HG03442 (cell line): ENCODE measurements at regions not wholly inside any gene's neighbourhood (a gene's known extent, or its start where the extent isn't known, plus 50 kb on each side); places are given as distances from the start of the nearest gene placed in this dataset.

Experiments
- ATAC-seq: cut with Tn5 transposase; IDR thresholded peaks from one replicate; pipeline ENCODE4 v1.9.1; 2021; ENCODE audit warnings: mild to moderate bottlenecking, moderate library complexity; ENCODE audit not compliant: unreplicated experiment

DNA sequence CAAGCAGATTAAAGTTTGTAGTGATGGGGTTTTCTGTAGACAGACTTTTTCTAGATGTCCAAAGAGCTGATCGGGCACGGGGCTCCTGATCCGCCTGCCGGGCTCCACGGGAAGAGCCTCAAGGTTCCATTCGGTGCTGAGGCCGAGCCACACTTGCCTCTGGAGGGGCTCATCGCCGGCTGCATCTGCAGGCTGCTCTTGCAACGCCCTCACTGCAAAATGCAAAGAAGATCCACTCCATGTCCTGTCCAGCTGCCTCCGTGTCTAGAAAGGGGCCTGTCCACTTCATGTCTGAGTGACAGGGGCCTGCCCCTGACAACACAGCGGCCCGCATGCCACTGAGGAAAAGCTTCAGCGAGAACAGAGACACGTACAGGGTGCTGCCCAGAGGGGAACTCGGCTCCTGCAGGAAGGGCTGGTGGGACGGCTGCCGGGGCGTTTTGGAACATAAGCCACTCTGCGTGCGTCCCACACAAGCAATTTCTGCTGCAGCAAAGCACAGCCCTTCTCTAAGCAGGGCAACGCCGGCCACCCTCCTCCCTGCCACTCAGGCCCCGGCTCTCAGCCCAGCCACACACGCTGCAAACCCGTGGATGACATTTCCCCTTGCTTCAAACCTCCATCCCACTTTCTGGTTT lies 53.6 kb upstream of the CTDP1 start:
- ATAC-seq, result no peak

DNA sequence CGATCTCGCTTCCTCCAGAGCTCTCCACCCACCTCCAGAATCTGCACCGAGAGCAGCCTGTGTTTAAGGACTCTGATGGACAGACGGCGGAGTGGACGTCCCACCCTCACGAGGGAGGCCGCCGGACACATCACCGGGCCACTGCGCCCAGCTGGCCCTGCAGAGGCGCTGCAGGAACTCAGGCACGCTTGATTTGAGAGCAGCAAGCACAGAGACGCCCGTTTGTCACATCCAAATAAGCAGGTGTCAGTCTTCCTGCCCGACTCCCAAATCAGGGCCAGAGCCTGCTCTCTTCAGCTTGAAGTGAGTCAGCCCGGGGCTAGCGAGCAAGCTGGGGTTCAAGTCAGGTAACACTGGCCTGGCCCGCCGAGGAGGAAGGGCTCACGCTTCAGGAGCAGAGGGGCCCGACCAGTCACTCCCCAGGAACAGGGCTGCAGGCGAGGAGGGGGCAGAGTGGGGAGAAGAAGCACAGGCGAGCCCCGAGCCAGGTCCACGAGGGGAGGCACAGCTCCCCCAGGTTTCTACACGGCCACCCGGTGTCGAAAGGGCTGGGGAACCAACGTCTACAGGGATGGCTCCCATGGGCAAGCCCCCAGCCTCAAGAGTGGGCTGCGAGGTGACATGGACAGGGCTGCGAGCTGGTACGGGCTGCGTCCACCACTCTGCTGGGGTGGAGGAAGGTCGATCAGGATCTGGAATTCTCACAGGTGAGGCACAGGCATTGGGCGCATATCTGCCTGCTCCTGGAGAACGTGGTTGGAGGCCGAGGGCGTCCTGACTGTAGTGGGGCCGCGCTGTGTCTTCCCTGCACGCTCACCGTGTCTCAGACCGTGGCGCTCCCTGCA lies 52.5 kb upstream of the CTDP1 start:
- no peak for ATAC-seq

DNA sequence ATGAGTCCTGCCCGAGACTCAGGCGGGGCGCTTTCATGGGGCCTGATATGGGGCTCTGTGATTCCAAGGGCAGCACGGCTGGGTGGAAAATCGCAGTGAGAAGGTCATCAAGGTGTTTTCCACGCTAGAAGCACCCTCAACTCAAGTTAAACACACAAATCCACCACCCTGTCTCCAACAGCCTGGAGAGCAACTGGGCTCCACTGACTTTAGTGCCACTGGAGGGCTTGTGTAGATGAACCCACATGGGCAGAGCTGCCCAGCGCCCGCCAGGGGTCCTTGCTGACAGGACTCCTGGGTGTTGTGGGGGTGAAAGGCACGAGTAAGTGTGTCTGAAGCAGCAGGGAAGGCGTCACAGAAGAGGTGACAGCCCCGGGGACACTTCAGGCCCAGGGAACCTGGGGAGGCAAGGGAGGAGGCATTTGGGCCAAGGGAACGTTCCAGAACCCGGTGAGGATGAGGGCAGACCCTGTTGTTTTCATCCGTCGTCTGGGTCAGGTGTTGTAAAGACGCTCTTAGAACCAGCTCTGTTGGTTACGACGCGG lies 51.8 kb upstream of the CTDP1 start:
- no peak for ATAC-seq

DNA sequence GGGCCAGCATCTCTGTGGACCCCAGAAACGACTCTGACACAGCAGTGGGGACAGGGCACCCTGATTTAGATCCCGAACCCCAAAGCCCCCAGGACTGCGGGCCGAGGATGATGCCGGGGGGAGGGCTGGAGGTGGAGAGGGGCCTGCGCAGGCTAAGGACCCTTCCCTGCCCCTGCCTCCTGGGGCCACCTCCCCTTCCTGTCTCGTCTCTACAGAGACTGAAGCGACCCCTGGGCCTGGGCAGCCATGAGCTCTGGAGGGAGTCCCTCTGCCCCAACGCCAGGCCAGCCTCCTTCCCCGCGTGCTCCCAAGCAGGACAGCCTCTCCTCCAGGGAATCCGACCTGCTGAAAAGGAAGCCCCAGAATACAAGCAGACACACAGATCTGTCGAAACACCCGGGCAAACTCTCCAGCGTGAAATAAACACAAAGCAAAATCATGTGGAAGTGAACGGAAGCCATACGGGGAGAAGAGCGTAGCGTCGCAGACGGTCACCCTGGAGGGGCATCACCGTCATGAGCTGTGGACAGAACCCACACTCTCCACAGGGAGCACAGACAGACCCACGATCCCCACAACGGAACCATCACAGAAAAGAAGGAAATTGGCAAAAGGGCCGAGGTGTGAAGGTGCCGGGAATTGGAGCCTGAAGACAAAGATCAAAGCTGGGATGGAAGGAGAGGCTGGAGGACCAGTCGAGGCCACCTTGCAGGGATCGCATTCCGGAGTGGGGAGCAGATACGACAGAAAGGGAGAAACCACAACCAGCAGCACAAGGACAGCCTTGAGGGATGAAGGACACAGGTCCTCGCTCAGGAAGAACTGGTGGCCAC lies 51.0 kb upstream of the CTDP1 start:
- ATAC-seq, result no peak

DNA sequence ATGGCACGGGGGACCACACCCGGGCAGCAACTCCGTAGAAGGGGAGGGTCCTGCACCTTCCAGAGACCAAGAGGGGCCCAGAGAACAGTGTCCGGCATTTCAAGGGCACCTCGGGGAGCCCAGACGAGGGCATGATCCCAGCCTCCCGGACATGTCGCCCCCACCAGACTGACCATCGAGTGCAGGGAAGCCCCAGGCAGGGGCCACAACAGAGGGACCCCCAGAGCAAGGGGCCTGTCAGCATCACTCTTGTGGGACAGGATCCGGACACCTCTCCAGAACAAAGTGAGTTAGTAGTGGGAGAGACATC lies 50.4 kb upstream of the CTDP1 start:
- no peak for ATAC-seq

DNA sequence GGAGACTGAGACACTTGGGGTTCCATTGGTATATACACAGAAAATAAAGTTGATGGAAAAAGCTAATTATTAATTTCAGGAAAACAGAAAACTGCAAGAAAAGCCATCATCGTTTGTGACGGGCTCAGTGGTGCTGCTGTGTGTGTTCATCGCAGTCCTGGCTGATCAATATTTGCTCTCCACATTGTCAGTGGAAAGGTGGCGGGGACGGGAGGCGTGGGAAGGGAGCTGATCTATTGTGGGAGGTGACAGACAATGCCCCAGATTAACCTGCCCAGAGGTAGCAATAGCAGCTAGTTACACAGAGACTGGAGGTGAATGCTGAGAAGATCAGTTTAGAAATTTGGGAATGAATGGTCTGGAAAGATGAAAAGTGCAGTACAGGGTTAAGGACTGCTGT lies 50.0 kb upstream of the CTDP1 start:
- ATAC-seq, result no peak
